OCI-LY7 (cell line): ENCODE measurements at regions not wholly inside any gene's neighbourhood (a gene's known extent, or its start where the extent isn't known, plus 50 kb on each side); places are given as distances from the start of the nearest gene placed in this dataset.

Source experiments
- EZH2phosphoT487 ChIP-seq: fragments of 200-600 bp; sonication (generic); IDR thresholded peaks from 2 replicates; pipeline ENCODE4 v1.6.1; 2018; ENCODE audit warnings: low read depth, borderline replicate concordance, mild to moderate bottlenecking, mixed run types, antibody characterized with exemption, low read length, moderate library complexity, mixed read lengths
- TF ChIP-seq, protein P1 (sequence below): fragments of 200-600 bp; sonication (generic); conservative IDR thresholded peaks from 2 replicates; pipeline ENCODE4 v1.5.1; 2014; ENCODE audit warnings: mild to moderate bottlenecking, antibody characterized with exemption, low read length, moderate library complexity, mixed read lengths

DNA sequence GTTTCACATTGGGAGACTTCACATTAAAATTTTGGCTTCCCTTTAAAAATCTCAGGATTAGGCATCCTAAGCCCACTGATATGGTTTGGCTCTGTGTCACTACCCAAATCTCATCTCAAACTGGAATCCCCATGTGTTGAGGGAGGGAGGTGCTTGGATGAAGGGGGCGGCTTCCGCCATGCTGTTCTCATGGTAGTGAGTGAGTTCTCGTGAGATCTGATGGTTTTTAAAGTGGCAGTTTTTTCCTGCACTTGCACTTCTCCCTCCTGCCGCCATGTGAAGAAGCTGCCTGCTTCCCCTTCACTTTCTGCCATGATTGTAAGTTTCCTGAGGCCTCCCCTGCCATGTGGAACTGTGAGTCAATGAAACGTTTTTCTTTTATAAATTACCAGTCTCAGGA lies 65.7 kb upstream of the PLXNC1 start:
- TF ChIP-seq, protein P1, sequence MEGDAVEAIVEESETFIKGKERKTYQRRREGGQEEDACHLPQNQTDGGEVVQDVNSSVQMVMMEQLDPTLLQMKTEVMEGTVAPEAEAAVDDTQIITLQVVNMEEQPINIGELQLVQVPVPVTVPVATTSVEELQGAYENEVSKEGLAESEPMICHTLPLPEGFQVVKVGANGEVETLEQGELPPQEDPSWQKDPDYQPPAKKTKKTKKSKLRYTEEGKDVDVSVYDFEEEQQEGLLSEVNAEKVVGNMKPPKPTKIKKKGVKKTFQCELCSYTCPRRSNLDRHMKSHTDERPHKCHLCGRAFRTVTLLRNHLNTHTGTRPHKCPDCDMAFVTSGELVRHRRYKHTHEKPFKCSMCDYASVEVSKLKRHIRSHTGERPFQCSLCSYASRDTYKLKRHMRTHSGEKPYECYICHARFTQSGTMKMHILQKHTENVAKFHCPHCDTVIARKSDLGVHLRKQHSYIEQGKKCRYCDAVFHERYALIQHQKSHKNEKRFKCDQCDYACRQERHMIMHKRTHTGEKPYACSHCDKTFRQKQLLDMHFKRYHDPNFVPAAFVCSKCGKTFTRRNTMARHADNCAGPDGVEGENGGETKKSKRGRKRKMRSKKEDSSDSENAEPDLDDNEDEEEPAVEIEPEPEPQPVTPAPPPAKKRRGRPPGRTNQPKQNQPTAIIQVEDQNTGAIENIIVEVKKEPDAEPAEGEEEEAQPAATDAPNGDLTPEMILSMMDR: no peak
- no peak for TF ChIP-seq EZH2phosphoT487
